A172 (cell line): ENCODE measurements at regions not wholly inside any gene's neighbourhood (a gene's known extent, or its start where the extent isn't known, plus 50 kb on each side); places are given as distances from the start of the nearest gene placed in this dataset.
A peak's percentile ranks its signal among the peaks of the same experiment; 100 is the strongest.

ENCODE experiments used
- DNase-seq: peaks from one replicate; pipeline ENCODE4 v3.0.0-alpha.2; 2015; ENCODE audit warnings: low spot score

GRCh38 chr3:34957677-34958076 lies 681.6 kb upstream of the ARPP21 start:
- DNase-seq, result peak; percentile 93

- DNase-seq, result no peak
Measured at GRCh38 chr3:34969513-34969912, 669.8 kb upstream of the ARPP21 start.

GRCh38 chr3:34972481-34972880 lies 666.8 kb upstream of the ARPP21 start:
- no peak for DNase-seq

GRCh38 chr3:34973586-34973985 lies 665.7 kb upstream of the ARPP21 start:
- DNase-seq, result no peak

GRCh38 chr3:34983631-34984030 lies 655.7 kb upstream of the ARPP21 start:
- no peak for DNase-seq

- no peak for DNase-seq
Measured at GRCh38 chr3:34988296-34988695, 651.0 kb upstream of the ARPP21 start.

GRCh38 chr3:34995796-34996430 lies 643.4 kb upstream of the ARPP21 start:
- DNase-seq, result no peak

GRCh38 chr3:34998902-34999301 lies 640.4 kb upstream of the ARPP21 start:
- DNase-seq, result peak; percentile 8

- DNase-seq, result no peak
Measured at GRCh38 chr3:35012214-35012613, 627.1 kb upstream of the ARPP21 start.

- no peak for DNase-seq
Measured at GRCh38 chr3:35028157-35028556, 611.2 kb upstream of the ARPP21 start.

- no peak for DNase-seq
Measured at GRCh38 chr3:35042210-35042991, 596.9 kb upstream of the ARPP21 start.

- DNase-seq, result no peak
Measured at GRCh38 chr3:35043040-35043439, 596.3 kb upstream of the ARPP21 start.

GRCh38 chr3:35044190-35044589 lies 595.1 kb upstream of the ARPP21 start:
- no peak for DNase-seq

- no peak for DNase-seq
Measured at GRCh38 chr3:35045118-35045517, 594.2 kb upstream of the ARPP21 start.

GRCh38 chr3:35064761-35065160 lies 574.6 kb upstream of the ARPP21 start:
- DNase-seq, result no peak

GRCh38 chr3:35065891-35066290 lies 573.4 kb upstream of the ARPP21 start:
- DNase-seq, result no peak

GRCh38 chr3:35067750-35068149 lies 571.6 kb upstream of the ARPP21 start:
- no peak for DNase-seq

GRCh38 chr3:35070088-35070487 lies 569.2 kb upstream of the ARPP21 start:
- no peak for DNase-seq

GRCh38 chr3:35071772-35072171 lies 567.6 kb upstream of the ARPP21 start:
- DNase-seq, result no peak

- DNase-seq, result no peak
Measured at GRCh38 chr3:35078780-35079179, 560.5 kb upstream of the ARPP21 start.

GRCh38 chr3:35079403-35079802 lies 559.9 kb upstream of the ARPP21 start:
- DNase-seq, result no peak

GRCh38 chr3:35081899-35082298 lies 557.4 kb upstream of the ARPP21 start:
- DNase-seq, result no peak

GRCh38 chr3:35088943-35089342 lies 550.4 kb upstream of the ARPP21 start:
- DNase-seq, result no peak

- DNase-seq, result no peak
Measured at GRCh38 chr3:35114686-35115085, 524.6 kb upstream of the ARPP21 start.
